ENCODE measurements at regions not wholly inside any gene's neighbourhood (a gene's known extent, or its start where the extent isn't known, plus 50 kb on each side); places are given as distances from the start of the nearest gene placed in this dataset.

DNA sequence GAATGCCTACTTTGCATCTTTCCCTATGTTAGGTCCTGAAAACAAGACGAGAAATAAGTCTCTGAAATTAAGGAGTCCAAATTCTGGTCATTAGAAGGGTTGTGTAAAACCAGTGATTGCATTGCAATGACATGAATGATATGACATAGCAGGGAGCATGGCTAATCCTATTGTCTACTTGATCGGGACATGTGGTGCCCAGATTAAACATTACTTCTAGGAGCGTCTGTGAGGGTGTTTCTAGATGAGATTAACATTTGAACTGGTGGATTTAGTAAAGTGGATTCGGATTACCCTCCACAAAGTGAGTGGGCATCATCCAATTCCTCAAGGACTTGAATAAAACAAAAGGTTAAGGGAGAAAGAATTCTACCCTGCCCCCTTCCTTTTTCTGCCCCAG, 434.9 kb upstream of the KLF6 start:
- DNase-seq (ENCODE audit: low spot score), result no peak
- Histone ChIP-seq H3K27ac (no peak overlapping the region), H3K4me3 (no peak overlapping the region), H3K4me1 (ENCODE audit: insufficient read depth) (peaks cover 4% of the 10 kb centered on the region), H3K36me3 (replicated peaks; ENCODE audit: insufficient read depth, low read depth) (no peaks in the 10 kb centered on the region), H4K20me1 (ENCODE audit: insufficient read depth, poor library complexity, severe bottlenecking) (no peaks in the 10 kb centered on the region), H3K4me2 (no peak overlapping the region), H3K79me2 (no peaks in the 10 kb centered on the region), H3K9me3 (ENCODE audit: low read depth) (no peaks in the 10 kb centered on the region), H3K27me3 (no peaks in the 10 kb centered on the region), H2AFZ (no peak overlapping the region), H3K9me2 (replicated peaks; ENCODE audit: insufficient read depth) (no peaks in the 10 kb centered on the region)
- TF ChIP-seq EZH2 (IDR thresholded peaks at IDR 0.05; ENCODE audit: borderline replicate concordance) (no peak), EZH2phosphoT487 (IDR thresholded peaks at IDR 0.05; ENCODE audit: low read depth, severe bottlenecking, unreplicated experiment) (no peak)
- TF ChIP-seq, protein P1, sequence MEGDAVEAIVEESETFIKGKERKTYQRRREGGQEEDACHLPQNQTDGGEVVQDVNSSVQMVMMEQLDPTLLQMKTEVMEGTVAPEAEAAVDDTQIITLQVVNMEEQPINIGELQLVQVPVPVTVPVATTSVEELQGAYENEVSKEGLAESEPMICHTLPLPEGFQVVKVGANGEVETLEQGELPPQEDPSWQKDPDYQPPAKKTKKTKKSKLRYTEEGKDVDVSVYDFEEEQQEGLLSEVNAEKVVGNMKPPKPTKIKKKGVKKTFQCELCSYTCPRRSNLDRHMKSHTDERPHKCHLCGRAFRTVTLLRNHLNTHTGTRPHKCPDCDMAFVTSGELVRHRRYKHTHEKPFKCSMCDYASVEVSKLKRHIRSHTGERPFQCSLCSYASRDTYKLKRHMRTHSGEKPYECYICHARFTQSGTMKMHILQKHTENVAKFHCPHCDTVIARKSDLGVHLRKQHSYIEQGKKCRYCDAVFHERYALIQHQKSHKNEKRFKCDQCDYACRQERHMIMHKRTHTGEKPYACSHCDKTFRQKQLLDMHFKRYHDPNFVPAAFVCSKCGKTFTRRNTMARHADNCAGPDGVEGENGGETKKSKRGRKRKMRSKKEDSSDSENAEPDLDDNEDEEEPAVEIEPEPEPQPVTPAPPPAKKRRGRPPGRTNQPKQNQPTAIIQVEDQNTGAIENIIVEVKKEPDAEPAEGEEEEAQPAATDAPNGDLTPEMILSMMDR (IDR thresholded peaks at IDR 0.05; ENCODE audit: poor library complexity), result no peak
- WGBS (ENCODE audit: low lambda C conversion rate, missing lambda C conversion rate), result 63% methylated on average over 4 of the region's 4 CpGs

DNA sequence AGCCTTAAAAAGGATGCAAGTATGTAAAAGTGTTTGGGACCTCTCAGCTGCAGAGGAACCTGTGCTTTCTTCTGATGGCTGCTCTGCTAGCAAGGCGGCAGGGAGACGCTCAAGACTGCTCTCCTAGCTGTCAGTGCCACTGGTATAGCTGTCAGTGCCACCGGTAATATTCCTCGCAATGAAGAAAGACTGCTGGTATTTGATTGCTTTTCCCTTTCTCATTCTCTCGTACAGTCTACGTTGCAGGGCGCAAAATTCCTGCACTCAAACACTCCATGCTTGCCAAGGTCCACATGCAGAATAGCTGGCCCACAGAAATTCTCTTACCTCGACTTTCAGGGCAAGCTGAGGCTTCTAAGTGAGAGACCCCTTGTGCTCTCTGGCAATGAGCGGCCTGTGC, 432.6 kb upstream of the KLF6 start:
- Histone ChIP-seq H3K9me2 (replicated peaks; ENCODE audit: insufficient read depth) (no peaks in the 10 kb centered on the region), H3K9me3 (ENCODE audit: low read depth) (no peaks in the 10 kb centered on the region), H3K27me3 (no peaks in the 10 kb centered on the region), H3K36me3 (replicated peaks; ENCODE audit: insufficient read depth, low read depth) (no peaks in the 10 kb centered on the region), H4K20me1 (ENCODE audit: insufficient read depth, poor library complexity, severe bottlenecking) (no peaks in the 10 kb centered on the region), H2AFZ (no peak overlapping the region), H3K4me1 (ENCODE audit: insufficient read depth) (peaks cover 4% of the 10 kb centered on the region), H3K4me3 (no peak overlapping the region), H3K27ac (no peak overlapping the region), H3K4me2 (no peak overlapping the region), H3K79me2 (no peaks in the 10 kb centered on the region)
- DNase-seq (ENCODE audit: low spot score), result no peak
- TF ChIP-seq EZH2phosphoT487 (IDR thresholded peaks at IDR 0.05; ENCODE audit: low read depth, severe bottlenecking, unreplicated experiment) (no peak), EZH2 (IDR thresholded peaks at IDR 0.05; ENCODE audit: borderline replicate concordance) (no peak)
- TF ChIP-seq, protein P1 (IDR thresholded peaks at IDR 0.05; ENCODE audit: poor library complexity), result no peak
- WGBS (ENCODE audit: low lambda C conversion rate, missing lambda C conversion rate), result 86% methylated on average over 9 of the region's 9 CpGs

GRCh38 chr10:4217187-4217586, 432.2 kb upstream of the KLF6 start:
- 69% methylated on average over 5 of the region's 5 CpGs for WGBS (ENCODE audit: low lambda C conversion rate, missing lambda C conversion rate)

More at GRCh38 chr10:4217187-4217586, 432.2 kb upstream of the KLF6 start:
- no peaks in the 10 kb centered on the region for H3K9me2 ChIP-seq (replicated peaks; ENCODE audit: insufficient read depth)
- no peaks in the 10 kb centered on the region for H3K79me2 ChIP-seq
- H3K27me3 ChIP-seq, result no peaks in the 10 kb centered on the region
- H3K36me3 ChIP-seq (replicated peaks; ENCODE audit: insufficient read depth, low read depth), result no peaks in the 10 kb centered on the region
- H3K4me3 ChIP-seq, result no peak overlapping the region
- no peak overlapping the region for H2AFZ ChIP-seq
- H3K4me1 ChIP-seq (ENCODE audit: insufficient read depth), result peaks cover 4% of the 10 kb centered on the region
- TF ChIP-seq, protein P1 (IDR thresholded peaks at IDR 0.05; ENCODE audit: poor library complexity), result no peak
- TF ChIP-seq EZH2 (IDR thresholded peaks at IDR 0.05; ENCODE audit: borderline replicate concordance), result no peak
- TF ChIP-seq EZH2phosphoT487 (IDR thresholded peaks at IDR 0.05; ENCODE audit: low read depth, severe bottlenecking, unreplicated experiment), result no peak
- DNase-seq (ENCODE audit: low spot score), result no peak
- no peaks in the 10 kb centered on the region for H4K20me1 ChIP-seq (ENCODE audit: insufficient read depth, poor library complexity, severe bottlenecking)
- no peak overlapping the region for H3K27ac ChIP-seq
- H3K9me3 ChIP-seq (ENCODE audit: low read depth), result no peaks in the 10 kb centered on the region
- no peak overlapping the region for H3K4me2 ChIP-seq
